Ishikawa (cell line): ENCODE measurements at regions not wholly inside any gene's neighbourhood (a gene's known extent, or its start where the extent isn't known, plus 50 kb on each side); places are given as distances from the start of the nearest gene placed in this dataset.

Experiments
- CEBPB ChIP-seq: IDR thresholded peaks from 2 replicates; pipeline ENCODE4 v1.6.1; 2012
- CREB1 ChIP-seq: IDR thresholded peaks from 2 replicates; pipeline ENCODE4 v1.6.1; 2012; ENCODE audit warnings: low read depth
- EGR1 ChIP-seq: IDR thresholded peaks from 2 replicates; pipeline ENCODE4 v1.6.1; 2012
- EP300 ChIP-seq: IDR thresholded peaks from 2 replicates; pipeline ENCODE4 v1.6.1; 2012; ENCODE audit warnings: borderline replicate concordance
- FOXM1 ChIP-seq: IDR thresholded peaks from 2 replicates; pipeline ENCODE4 v1.6.1; 2012; ENCODE audit warnings: low read depth, borderline replicate concordance
- MAX ChIP-seq: IDR thresholded peaks from 2 replicates; pipeline ENCODE4 v1.6.1; 2012
- NFIC ChIP-seq: IDR thresholded peaks from 2 replicates; pipeline ENCODE4 v1.6.1; 2012
- RAD21 ChIP-seq: IDR thresholded peaks from 2 replicates; pipeline ENCODE4 v1.6.1; 2012; ENCODE audit warnings: low read depth
- REST ChIP-seq: IDR thresholded peaks from 2 replicates; pipeline ENCODE4 v1.6.1; 2012; ENCODE audit warnings: low read depth, mild to moderate bottlenecking
- TAF1 ChIP-seq: IDR thresholded peaks from 2 replicates; pipeline ENCODE4 v1.6.1; 2012; ENCODE audit warnings: low read depth, mild to moderate bottlenecking
- TCF12 ChIP-seq: IDR thresholded peaks from 2 replicates; pipeline ENCODE4 v1.6.1; 2012; ENCODE audit warnings: low read depth
- TEAD4 ChIP-seq: IDR thresholded peaks from 2 replicates; pipeline ENCODE4 v1.6.1; 2012
- YY1 ChIP-seq: IDR thresholded peaks from 2 replicates; pipeline ENCODE4 v1.6.1; 2012; ENCODE audit warnings: low read depth

- TF ChIP-seq EP300: no peak
- no peak for TF ChIP-seq RAD21
- no peak for TF ChIP-seq YY1
- no peak for TF ChIP-seq TAF1
- TF ChIP-seq REST: no peak
- TF ChIP-seq NFIC: no peak
- no peak for TF ChIP-seq FOXM1
- no peak for TF ChIP-seq MAX
- no peak for TF ChIP-seq TCF12
- no peak for TF ChIP-seq EGR1
- no peak for TF ChIP-seq CREB1
- TF ChIP-seq TEAD4: no peak
- no peak for TF ChIP-seq CEBPB
Observed at GRCh38 chr21:34307991-34308532, 55.7 kb upstream of the KCNE2 start.
